GM18499 (cell line): ENCODE measurements at regions not wholly inside any gene's neighbourhood (a gene's known extent, or its start where the extent isn't known, plus 50 kb on each side); places are given as distances from the start of the nearest gene placed in this dataset.

ENCODE experiments used
- ATAC-seq: cut with Tn5 transposase; IDR thresholded peaks from one replicate; pipeline ENCODE4 v1.9.1; 2021; ENCODE audit warnings: moderate number of reproducible peaks; ENCODE audit not compliant: insufficient read depth, unreplicated experiment

GRCh38 chr2:16043192-16043591 lies 102.8 kb downstream of the MYCN start:
- no peak for ATAC-seq

DNA sequence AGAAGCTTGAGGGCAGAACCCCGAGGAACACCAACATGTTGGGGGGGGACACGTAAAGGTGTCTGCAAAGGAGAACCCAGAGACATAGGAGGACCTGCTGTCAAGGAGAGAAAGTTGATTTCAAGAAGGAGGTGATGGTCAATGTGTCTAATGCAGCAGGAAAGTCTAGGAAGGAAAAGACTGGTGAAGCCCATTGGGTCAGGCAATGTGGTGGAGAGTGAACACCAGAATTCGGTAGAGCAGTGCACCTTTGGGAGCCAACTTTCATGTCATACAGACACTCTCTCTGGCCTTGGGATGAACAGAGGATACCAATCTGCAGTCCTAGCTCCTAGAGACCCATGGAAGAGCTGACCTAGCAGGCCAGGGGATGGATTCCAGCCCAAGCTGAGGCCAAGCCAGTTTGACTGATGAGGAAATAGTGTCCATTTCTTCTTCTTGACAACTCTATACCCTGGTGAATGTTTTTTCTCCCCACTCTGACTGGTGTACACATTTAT lies 101.9 kb downstream of the MYCN start:
- ATAC-seq, result no peak

- no peak for ATAC-seq
These were observed 100.1 kb downstream of the MYCN start for GRCh38 chr2:16040271-16041010.

GRCh38 chr2:16039823-16040222 lies 99.5 kb downstream of the MYCN start:
- no peak for ATAC-seq

- no peak for ATAC-seq
These were observed 98.7 kb downstream of the MYCN start for GRCh38 chr2:16039055-16039454.

DNA sequence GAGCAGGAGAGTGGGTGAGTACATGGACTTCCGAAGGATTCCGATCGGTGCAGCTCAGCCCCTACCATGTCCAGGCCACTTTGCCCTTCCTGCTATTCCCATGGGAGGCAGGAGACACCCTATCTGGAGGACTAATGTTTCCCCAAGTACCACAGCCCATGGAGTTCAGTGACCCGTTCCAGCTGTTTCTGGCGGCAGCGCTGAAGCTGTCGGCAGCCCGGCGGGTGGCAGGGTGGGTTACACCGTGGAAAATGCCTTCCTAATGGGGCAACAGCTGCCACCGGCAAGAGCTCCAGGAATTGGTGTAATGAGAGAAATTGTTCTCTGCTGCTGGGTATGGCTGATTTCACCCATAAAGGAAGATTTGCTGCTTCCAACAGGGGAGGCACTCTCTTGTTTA lies 98.3 kb downstream of the MYCN start:
- no peak for ATAC-seq

DNA sequence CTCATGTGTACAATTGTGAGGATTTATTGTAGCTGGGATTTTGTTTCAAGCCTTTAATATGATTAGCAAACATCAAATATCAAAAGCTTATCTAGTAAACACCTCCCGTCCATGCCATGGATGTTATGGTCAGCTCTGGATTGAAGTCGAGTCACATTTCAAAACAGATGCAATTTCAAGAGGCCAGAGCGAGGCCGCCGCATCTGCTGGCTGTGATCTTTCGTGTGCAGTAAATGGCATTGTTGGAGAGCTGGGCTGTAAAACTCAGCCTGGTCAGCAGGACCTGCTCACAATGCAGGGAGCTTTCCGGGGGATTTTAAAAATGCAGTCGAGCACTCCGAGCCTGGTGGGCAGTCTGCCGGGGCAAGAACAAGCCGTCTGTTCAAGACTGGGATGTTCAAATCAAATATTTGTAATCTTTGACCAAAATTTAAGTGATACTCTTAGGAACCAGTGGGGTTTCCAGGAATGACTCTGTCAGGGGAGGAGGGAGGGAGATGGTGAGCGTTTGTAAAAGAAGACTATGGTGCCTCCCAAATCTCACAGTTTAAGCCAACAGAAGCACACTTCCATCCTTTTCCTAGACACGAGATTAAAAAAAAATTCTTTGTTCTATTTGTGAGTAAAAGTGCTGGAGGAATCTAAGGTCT lies 97.6 kb downstream of the MYCN start:
- no peak for ATAC-seq

- no peak for ATAC-seq
These were observed 96.6 kb downstream of the MYCN start for GRCh38 chr2:16036951-16037350.

- no peak for ATAC-seq
These were observed 95.7 kb downstream of the MYCN start for GRCh38 chr2:16035747-16036745.

DNA sequence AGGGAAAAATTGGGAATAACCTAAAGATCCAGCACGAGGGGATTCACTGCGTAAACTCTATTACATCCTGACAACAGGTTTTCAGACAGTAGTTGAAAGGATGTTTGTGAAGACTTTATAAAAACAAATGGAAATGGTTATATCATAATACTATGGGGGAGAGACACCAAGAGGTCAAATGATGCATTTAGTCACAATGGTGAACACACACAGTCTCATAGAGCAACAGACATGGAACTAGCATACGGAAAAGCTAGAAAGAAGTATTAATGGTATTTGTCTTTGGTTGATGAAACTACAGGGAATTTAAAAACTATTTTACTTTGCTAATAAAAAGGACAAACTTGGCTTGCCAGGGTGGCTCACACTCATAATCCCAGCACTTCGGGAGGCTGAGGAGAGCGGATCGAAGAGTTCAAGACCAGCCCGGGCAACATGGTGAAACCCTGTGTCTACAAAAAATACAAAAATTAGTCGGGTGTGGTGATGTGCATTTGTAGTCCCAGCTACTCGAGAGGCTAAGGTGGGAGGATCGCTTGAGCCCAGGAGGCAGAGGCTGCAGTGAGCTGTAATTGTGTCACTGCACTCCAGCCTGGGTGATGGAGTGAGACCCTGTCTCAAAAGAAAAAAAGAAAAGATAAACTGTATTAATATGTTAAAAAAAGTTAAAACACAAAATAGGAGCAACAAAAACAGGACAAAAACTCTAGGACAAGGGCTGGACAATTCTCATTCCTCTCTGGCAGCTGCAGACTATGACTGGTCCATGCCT lies 94.8 kb downstream of the MYCN start:
- no peak for ATAC-seq

DNA sequence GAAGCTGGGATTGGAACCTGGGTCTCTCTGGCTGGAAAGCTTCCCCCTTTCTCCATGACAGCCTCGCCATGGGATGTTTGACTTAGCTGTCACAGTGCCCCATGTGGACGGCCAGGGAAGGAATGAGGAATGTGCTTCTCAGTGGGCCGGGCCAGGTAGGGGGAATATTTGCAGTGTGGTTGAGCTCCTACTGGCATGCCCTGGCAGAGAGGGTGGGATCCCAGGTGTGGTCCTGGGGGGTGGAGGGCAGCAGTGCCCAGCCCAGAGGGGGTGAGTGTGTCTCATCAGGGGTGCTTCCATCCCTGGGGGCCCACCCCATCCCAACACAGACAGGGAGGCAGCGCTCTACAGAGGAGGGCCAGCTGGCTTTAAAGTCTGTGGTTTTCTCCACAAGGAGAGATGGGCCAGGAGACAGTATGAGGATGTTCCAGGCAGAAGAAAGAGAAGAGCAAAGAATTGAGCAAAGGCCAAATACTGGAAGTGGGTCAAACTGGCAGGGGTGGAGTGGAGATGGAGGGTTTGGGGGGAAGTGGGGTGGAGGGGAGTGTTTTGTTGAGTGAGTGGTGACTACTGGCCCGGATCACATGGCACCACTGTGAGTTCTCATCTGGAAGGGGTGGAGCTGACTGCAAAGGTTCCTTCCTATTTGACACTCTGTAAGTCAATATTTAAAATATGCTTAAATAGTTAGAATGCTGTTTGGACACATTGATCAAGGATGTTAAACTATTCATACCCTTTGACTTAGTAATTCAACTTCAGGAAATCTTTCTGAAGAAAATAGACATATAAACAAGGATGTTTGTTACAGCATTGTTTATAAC lies 94.0 kb downstream of the MYCN start:
- ATAC-seq, result no peak

DNA sequence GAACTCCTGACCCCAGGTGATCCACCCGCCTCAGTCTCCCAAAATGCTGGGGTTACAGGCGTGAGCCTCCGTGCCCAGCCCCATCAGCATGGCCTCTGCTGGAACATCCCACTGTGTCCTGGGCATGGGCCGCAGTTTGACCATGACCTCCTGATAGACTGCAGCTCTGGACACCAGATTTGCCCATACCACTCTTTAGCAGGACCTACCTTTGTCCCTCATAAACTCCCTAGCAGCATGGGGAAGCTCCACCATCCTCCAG lies 92.6 kb downstream of the MYCN start:
- ATAC-seq, result no peak

DNA sequence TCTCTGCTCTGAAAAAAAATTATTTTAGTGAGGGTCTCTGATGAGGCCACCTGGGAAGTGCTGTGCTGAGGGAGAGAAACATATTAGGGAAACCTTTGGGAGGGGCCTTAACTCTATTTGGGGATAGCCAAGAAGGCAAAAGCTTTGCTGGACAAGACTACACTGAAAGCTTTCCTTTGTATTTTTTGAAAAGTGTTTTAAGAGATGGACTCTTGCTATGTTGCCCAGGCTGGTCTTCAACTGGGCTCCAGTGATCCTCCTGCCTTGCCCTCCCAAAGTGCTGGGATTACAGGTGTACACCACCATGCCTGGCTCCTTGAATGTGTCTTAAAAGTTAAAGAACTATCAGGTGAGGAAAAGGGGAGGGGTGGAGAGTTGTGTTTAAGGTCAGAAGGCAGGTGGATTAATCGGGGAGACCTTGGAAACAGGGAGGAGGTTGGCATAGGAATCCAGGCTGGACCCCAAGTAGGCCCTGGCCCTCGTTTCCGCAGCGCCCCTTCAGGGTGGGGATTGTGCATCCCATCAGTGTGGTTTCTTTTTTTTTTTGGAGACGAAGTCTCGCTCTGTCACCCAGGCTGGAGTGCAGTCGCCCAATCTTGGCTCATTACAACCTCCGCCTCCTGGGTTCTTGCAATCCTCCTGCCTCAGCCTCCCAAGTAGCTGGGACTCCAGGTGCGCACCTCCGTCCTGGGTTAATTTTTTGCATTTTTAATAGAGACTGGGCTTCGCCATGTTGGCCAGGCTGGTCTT lies 92.1 kb downstream of the MYCN start:
- ATAC-seq, result no peak

- ATAC-seq, result no peak
These were observed 91.5 kb downstream of the MYCN start for GRCh38 chr2:16031848-16032159.

DNA sequence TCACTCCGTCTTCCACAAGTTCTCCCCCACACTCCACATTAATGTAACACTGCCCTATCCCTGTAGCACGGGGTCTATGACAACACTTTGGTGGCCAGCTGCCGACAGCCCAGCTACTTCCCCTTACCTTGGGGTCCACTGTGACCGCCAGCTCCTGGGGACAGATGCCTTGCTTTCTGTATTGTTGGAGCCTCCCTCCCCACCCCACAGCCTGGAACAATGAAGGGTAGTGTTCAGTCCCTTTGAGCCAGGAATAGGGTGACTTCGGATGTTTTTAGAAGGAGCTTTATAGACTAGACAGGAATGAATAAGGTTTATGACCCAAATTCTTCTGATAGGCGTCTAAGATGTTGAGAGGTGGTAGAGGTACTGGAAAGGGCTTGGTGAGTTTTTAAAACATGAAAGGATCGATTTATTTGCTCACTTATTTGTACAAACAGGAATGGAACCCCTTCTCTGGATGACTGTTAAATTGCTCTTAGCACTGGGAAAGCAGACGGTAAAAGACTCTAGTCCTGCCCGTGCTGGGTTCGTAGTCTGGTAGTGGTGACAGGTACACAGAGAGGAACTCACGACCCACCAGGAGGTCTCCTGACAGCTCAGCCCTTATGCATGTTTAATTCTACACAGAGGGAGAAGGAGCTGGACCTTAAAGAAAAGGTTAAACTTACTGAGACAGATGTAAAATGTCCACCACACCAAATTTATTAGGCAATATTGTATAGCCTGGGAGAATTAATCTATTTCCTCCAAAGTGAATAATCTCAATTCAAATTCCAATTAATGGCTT lies 90.9 kb downstream of the MYCN start:
- no peak for ATAC-seq

GRCh38 chr2:16030206-16031057 lies 90.1 kb downstream of the MYCN start:
- ATAC-seq, result no peak

DNA sequence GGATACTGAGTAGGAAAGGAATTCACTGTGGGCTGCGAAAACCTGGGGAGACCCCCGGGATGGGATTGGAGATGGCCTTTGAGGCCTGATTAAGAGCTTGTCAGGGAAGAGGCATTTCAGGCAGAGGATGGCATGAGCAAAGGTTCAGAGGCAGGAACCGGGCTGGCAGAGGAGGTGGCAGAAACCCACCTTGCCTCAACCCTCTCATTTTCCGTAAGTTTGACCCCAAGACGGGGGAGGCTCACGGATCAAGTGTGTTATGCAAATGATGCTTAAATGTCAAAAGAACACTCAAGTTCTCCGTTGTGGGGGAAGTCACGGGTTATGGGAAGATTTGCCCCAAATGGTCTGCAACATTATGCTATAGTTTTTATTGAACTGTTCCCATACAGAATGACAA lies 88.3 kb downstream of the MYCN start:
- ATAC-seq, result no peak
